ENCODE measurements at regions not wholly inside any gene's neighbourhood (a gene's known extent, or its start where the extent isn't known, plus 50 kb on each side); places are given as distances from the start of the nearest gene placed in this dataset.

DNA sequence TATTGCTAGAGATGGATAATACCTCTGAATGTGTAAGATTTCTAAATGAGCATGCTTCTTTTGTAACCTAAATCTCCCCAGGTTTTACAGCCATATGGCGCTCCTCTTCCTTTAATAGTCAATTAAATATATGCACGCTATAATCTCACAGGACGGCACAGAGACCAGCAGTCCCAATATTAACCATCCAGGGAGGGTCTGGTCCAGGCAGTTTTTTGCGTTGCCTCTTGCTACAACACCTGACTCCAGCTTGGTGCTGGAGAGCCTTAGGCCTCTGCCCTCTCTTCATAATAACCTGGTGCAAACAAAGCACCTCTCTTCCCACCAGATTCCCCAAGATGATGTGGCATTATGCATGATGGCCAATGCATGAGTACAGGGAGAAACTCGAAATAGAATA is 183.4 kb downstream of the LY86 start:
- TF ChIP-seq, protein P1, sequence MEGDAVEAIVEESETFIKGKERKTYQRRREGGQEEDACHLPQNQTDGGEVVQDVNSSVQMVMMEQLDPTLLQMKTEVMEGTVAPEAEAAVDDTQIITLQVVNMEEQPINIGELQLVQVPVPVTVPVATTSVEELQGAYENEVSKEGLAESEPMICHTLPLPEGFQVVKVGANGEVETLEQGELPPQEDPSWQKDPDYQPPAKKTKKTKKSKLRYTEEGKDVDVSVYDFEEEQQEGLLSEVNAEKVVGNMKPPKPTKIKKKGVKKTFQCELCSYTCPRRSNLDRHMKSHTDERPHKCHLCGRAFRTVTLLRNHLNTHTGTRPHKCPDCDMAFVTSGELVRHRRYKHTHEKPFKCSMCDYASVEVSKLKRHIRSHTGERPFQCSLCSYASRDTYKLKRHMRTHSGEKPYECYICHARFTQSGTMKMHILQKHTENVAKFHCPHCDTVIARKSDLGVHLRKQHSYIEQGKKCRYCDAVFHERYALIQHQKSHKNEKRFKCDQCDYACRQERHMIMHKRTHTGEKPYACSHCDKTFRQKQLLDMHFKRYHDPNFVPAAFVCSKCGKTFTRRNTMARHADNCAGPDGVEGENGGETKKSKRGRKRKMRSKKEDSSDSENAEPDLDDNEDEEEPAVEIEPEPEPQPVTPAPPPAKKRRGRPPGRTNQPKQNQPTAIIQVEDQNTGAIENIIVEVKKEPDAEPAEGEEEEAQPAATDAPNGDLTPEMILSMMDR (IDR thresholded peaks at IDR 0.05) = no peak
- TF ChIP-seq POLR2A (IDR thresholded peaks at IDR 0.05) = no peak

Data from esophagus squamous epithelium (tissue), 4 donors.